Loucy (cell line): ENCODE measurements at regions not wholly inside any gene's neighbourhood (a gene's known extent, or its start where the extent isn't known, plus 50 kb on each side); places are given as distances from the start of the nearest gene placed in this dataset.

ENCODE experiments used
- H2AFZ ChIP-seq: fragments of 200-600 bp; sonication (generic); 2 replicates; pipeline ENCODE4 v1.6.0; 2016; ENCODE audit warnings: antibody characterized with exemption, mild to moderate bottlenecking, low read length, moderate library complexity
- H3F3A ChIP-seq: fragments of 200-600 bp; 2 replicates; pipeline ENCODE4 v1.6.0; 2016; ENCODE audit warnings: antibody characterized with exemption, low read depth, mild to moderate bottlenecking
- H3K27me3 ChIP-seq: fragments of 200-600 bp; sonication (generic); 2 replicates; pipeline ENCODE4 v1.6.1; 2014; ENCODE audit warnings: low read length, mild to moderate bottlenecking; ENCODE audit not compliant: insufficient read depth, poor library complexity, severe bottlenecking
- H3K36me3 ChIP-seq: fragments of 200-600 bp; sonication (generic); 2 replicates; pipeline ENCODE4 v1.6.1; 2016; ENCODE audit warnings: low read length; ENCODE audit not compliant: insufficient read depth
- H3K4me1 ChIP-seq: fragments of 200-600 bp; sonication (generic); 2 replicates; pipeline ENCODE4 v1.5.1; 2014; ENCODE audit warnings: low read length, mild to moderate bottlenecking; ENCODE audit not compliant: insufficient read depth, poor library complexity, severe bottlenecking
- H3K4me2 ChIP-seq: fragments of 200-600 bp; sonication (generic); 2 replicates; pipeline ENCODE4 v1.6.0; 2014; ENCODE audit warnings: antibody characterized with exemption, low read length, low read depth, mild to moderate bottlenecking; ENCODE audit not compliant: poor library complexity, severe bottlenecking
- H3K4me3 ChIP-seq: fragments of 200-600 bp; sonication (generic); 2 replicates; pipeline ENCODE4 v1.5.1; 2014; ENCODE audit warnings: low read length, mild to moderate bottlenecking, mixed read lengths; ENCODE audit not compliant: poor library complexity, severe bottlenecking
- H3K79me2 ChIP-seq: fragments of 200-600 bp; sonication (generic); 2 replicates; pipeline ENCODE4 v1.6.1; 2014; ENCODE audit warnings: low read length; ENCODE audit not compliant: insufficient read depth
- H3K9ac ChIP-seq: fragments of 200-600 bp; sonication (generic); 2 replicates; pipeline ENCODE4 v1.6.0; 2014; ENCODE audit warnings: mild to moderate bottlenecking, low read depth, low read length, moderate library complexity; ENCODE audit not compliant: poor library complexity, severe bottlenecking
- H3K9me2 ChIP-seq: fragments of 200-600 bp; sonication (generic); replicated peaks from 2 replicates; pipeline ENCODE4 v1.6.1; 2016; ENCODE audit warnings: low read depth, low read length, mixed read lengths
- H3K9me3 ChIP-seq: fragments of 200-600 bp; sonication (generic); 2 replicates; pipeline ENCODE4 v1.6.1; 2014; ENCODE audit warnings: mild to moderate bottlenecking, antibody characterized with exemption, low read length, low read depth; ENCODE audit not compliant: insufficient read depth
- H4K20me1 ChIP-seq: fragments of 200-600 bp; sonication (generic); 2 replicates; pipeline ENCODE4 v1.6.0; 2014; ENCODE audit warnings: antibody characterized with exemption, low read length, mild to moderate bottlenecking; ENCODE audit not compliant: insufficient read depth, poor library complexity, severe bottlenecking
- EZH2phosphoT487 ChIP-seq: fragments of 200-600 bp; IDR thresholded peaks from 2 replicates; pipeline ENCODE4 v1.6.1; 2018; ENCODE audit warnings: antibody characterized with exemption, mild to moderate bottlenecking, moderate library complexity, borderline replicate concordance
- TF ChIP-seq, protein P1 (sequence below): fragments of 200-600 bp; sonication (generic); conservative IDR thresholded peaks from 2 replicates; pipeline ENCODE4 v1.5.1; 2014; ENCODE audit warnings: mild to moderate bottlenecking, antibody characterized with exemption, low read length

DNA sequence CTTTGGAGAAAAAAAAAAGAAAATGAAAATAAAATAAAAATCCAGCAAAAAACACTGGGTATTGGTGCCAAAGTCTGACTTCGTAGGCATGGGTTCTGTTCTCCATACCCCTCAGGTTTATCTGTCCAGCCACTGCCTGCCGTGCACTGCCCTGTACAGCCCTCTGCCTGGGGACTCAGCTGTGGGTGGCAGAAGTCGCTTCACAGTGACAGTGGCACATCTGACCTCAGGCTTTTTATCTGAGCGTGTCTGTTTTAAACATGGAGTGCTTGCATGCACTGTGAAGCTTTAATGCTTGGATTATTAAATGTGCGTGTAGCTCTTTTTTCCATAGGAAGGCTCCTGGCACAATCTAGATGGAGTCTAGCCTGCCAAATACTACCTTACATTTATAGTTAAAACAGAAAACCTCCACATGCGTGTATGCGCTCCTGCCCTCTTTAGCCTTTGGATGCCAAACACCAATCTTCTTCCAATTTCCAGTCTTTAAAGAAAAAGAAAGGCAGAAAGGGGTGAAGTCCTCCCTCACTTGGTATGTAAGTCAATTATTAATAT is 375.5 kb downstream of the UTRN start:
- no peaks in the 10 kb centered on the region for H3F3A ChIP-seq
- H3K4me3 ChIP-seq = no peak overlapping the region
- H3K4me2 ChIP-seq = no peak overlapping the region
- no peak overlapping the region for H3K9ac ChIP-seq
- no peaks in the 10 kb centered on the region for H3K9me3 ChIP-seq
- no peaks in the 10 kb centered on the region for H3K9me2 ChIP-seq
- no peak for TF ChIP-seq EZH2phosphoT487
- TF ChIP-seq, protein P1, sequence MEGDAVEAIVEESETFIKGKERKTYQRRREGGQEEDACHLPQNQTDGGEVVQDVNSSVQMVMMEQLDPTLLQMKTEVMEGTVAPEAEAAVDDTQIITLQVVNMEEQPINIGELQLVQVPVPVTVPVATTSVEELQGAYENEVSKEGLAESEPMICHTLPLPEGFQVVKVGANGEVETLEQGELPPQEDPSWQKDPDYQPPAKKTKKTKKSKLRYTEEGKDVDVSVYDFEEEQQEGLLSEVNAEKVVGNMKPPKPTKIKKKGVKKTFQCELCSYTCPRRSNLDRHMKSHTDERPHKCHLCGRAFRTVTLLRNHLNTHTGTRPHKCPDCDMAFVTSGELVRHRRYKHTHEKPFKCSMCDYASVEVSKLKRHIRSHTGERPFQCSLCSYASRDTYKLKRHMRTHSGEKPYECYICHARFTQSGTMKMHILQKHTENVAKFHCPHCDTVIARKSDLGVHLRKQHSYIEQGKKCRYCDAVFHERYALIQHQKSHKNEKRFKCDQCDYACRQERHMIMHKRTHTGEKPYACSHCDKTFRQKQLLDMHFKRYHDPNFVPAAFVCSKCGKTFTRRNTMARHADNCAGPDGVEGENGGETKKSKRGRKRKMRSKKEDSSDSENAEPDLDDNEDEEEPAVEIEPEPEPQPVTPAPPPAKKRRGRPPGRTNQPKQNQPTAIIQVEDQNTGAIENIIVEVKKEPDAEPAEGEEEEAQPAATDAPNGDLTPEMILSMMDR = no peak
- H3K79me2 ChIP-seq = peaks cover 7% of the 10 kb centered on the region; the same call in 1 of the 2 replicates
- H3K27me3 ChIP-seq = no peaks in the 10 kb centered on the region
- no peaks in the 10 kb centered on the region for H4K20me1 ChIP-seq
- H3K36me3 ChIP-seq = no peaks in the 10 kb centered on the region
- no peak overlapping the region for H2AFZ ChIP-seq
- H3K4me1 ChIP-seq = peaks cover 14% of the 10 kb centered on the region

DNA sequence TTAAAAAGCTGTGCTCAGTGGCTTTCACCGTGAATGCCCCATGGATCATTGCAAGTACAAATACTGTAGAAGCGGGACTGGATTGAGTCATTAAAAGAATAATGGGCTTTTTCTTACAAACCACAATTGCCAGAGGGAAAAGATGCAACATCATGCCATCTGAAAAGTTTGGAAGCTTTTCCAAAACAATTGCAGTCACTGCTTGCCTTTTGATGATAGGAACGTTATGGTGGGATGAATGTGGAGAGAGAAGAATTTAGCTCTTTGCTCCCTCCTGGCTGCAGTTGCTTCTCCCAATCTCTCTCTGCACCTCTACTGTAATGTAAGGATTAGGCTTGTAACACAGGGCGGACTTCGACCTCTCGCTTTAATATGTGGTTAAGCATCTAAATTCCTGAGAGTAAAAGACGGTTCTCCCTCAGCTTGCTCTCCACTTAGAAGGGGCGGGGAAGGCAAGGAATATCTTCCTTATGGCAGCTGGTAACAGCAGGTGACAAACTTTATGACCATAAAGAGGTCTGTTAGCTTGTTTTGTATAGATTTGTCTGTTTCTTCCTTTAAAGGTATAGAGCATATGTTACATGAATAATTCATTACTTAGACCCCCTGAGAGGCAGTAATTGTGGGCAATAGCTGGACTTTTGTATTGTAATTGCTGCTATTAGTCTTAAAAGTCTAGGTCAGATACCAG is 376.1 kb downstream of the UTRN start:
- Histone ChIP-seq H3K4me1 (peaks cover 15% of the 10 kb centered on the region), H2AFZ (no peak overlapping the region), H3K9ac (no peak overlapping the region), H3K4me3 (no peak overlapping the region), H3K9me2 (no peaks in the 10 kb centered on the region), H3K36me3 (no peaks in the 10 kb centered on the region), H3K27me3 (no peaks in the 10 kb centered on the region), H3K9me3 (no peaks in the 10 kb centered on the region), H3K4me2 (no peak overlapping the region), H3F3A (no peaks in the 10 kb centered on the region), H4K20me1 (no peaks in the 10 kb centered on the region), H3K79me2 (peaks cover 7% of the 10 kb centered on the region; the same call in 1 of the 2 replicates)
- TF ChIP-seq, protein P1 = no peak
- no peak for TF ChIP-seq EZH2phosphoT487

DNA sequence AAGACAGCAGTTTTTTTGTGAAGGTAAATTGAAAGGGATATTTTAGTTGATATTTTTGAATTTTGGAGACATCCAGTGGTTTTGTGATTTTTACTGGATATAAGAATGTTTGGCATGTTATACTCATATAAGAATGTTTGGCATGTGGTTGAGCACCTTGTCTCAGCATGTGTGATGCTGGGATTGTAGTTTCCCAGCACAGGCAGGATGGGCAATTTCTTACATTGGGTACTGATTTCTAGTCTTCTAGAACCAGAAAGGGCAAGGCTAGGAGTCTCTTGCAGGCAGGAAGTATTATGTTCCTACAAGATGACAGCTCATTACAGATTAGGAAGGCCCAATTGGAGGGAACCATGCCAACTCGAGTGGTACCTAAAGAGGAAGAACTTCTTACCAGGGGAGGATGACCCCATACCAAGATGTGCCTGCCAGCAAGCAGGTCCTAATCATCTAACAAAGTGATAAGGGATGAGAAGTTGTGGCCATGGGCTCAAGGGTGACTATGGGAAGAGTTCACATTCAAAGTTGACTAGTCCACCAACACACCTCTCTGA is 377.8 kb downstream of the UTRN start:
- Histone ChIP-seq H3F3A (no peaks in the 10 kb centered on the region), H3K4me1 (peaks cover 16% of the 10 kb centered on the region), H3K27me3 (no peaks in the 10 kb centered on the region), H2AFZ (no peak overlapping the region), H3K9me2 (no peaks in the 10 kb centered on the region), H3K79me2 (peaks cover 7% of the 10 kb centered on the region; the same call in 1 of the 2 replicates), H3K4me2 (no peak overlapping the region), H3K4me3 (no peak overlapping the region), H3K36me3 (no peaks in the 10 kb centered on the region), H4K20me1 (no peaks in the 10 kb centered on the region), H3K9ac (no peak overlapping the region), H3K9me3 (no peaks in the 10 kb centered on the region)
- TF ChIP-seq, protein P1 = no peak
- TF ChIP-seq EZH2phosphoT487 = no peak
